LNCaP clone FGC (cell line): ENCODE measurements at regions not wholly inside any gene's neighbourhood (a gene's known extent, or its start where the extent isn't known, plus 50 kb on each side); places are given as distances from the start of the nearest gene placed in this dataset.

Experiments
- DNase-seq: peaks from one replicate; pipeline ENCODE4 v3.0.0-alpha.2; 2011; ENCODE audit warnings: low read depth
- H3K4me3 ChIP-seq: 2 replicates; pipeline ENCODE4 v1.5.1; 2011; ENCODE audit warnings: mild to moderate bottlenecking, low read depth, low read length, control low read depth
- CTCF ChIP-seq: IDR thresholded peaks from 2 replicates; pipeline ENCODE4 v1.5.1; 2012; ENCODE audit warnings: mild to moderate bottlenecking; ENCODE audit not compliant: control insufficient read depth, insufficient read depth; ENCODE audit errors: extremely low read depth

GRCh38 chr16:72300892-72301291 is 128.9 kb upstream of the PMFBP1 start:
- TF ChIP-seq CTCF = no peak
- no peak overlapping the region for H3K4me3 ChIP-seq
- DNase-seq = no peak

GRCh38 chr16:72299684-72300243 is 127.8 kb upstream of the PMFBP1 start:
- no peak for DNase-seq
- no peak for TF ChIP-seq CTCF
- H3K4me3 ChIP-seq = no peak overlapping the region

- no peak overlapping the region for H3K4me3 ChIP-seq
- DNase-seq = no peak
- TF ChIP-seq CTCF = no peak
Observed at GRCh38 chr16:72298961-72299360, 127.0 kb upstream of the PMFBP1 start.

- no peak overlapping the region for H3K4me3 ChIP-seq
- no peak for DNase-seq
- TF ChIP-seq CTCF = no peak
Observed at GRCh38 chr16:72295914-72296313, 124.0 kb upstream of the PMFBP1 start.

- H3K4me3 ChIP-seq = no peak overlapping the region
- no peak for TF ChIP-seq CTCF
- DNase-seq = no peak
Observed at GRCh38 chr16:72291531-72291981, 119.6 kb upstream of the PMFBP1 start.

GRCh38 chr16:72291121-72291520 is 119.2 kb upstream of the PMFBP1 start:
- no peak for TF ChIP-seq CTCF
- no peak for DNase-seq
- no peak overlapping the region for H3K4me3 ChIP-seq

GRCh38 chr16:72287649-72288048 is 115.7 kb upstream of the PMFBP1 start:
- no peak overlapping the region for H3K4me3 ChIP-seq
- no peak for TF ChIP-seq CTCF
- DNase-seq = no peak
